ENCODE measurements at regions not wholly inside any gene's neighbourhood (a gene's known extent, or its start where the extent isn't known, plus 50 kb on each side); places are given as distances from the start of the nearest gene placed in this dataset.

GRCh38 chr17:51512220-51512907 lies 252.0 kb downstream of the UTP18 start:
- TF ChIP-seq CTCF (IDR thresholded peaks at IDR 0.05; ENCODE audit: insufficient read depth, low read length), result no peak
- TF ChIP-seq REST (IDR thresholded peaks at IDR 0.05; ENCODE audit: insufficient replicate concordance, low read depth), result no peak
- no peak for TF ChIP-seq POLR2AphosphoS5 (IDR thresholded peaks at IDR 0.05; ENCODE audit: low read depth)
- TF ChIP-seq GABPA (IDR thresholded peaks at IDR 0.05; ENCODE audit: low read depth), result no peak
- TF ChIP-seq SPI1 (IDR thresholded peaks at IDR 0.05; ENCODE audit: borderline replicate concordance, low read depth), result no peak
